ENCODE measurements at regions not wholly inside any gene's neighbourhood (a gene's known extent, or its start where the extent isn't known, plus 50 kb on each side); places are given as distances from the start of the nearest gene placed in this dataset.

DNA sequence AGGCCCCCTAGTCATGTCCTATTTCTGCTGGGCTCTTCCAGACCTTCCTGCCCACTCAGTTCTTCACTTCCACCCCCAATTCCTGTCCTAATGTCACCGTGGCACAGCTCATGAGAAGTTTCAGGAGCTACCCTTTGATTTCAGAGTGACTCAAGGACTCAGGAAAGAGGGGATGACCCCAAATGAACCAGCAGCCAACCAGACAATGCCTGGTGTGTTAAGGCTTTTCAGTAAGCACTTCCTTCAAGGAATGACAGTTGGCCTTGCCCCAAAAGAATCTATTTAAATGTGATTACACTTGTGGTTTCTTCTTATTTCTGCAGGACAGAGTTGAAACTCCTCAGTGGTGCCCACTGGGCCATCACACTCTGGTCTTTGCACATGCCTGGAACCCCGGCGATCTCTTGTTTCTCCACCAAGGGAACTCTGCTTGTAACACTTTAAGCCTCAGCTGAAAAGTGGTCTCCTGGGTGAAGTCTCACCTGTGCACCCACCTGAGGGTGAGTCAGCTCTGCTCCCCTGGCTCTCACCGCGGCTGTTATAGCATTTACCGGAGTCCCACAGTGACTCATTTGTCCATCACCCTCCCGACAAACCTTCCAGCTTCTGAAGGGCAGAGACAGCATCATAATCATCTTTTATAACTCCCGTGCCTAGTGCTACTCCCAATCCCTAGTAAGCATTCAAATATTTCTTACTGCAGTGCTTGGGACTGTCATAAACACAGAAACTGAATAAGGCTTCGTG is 123.0 kb upstream of the SVIL start:
- Histone ChIP-seq H3K9ac (ENCODE audit: insufficient read depth, low read depth, low read length) (no peak overlapping the region), H3K4me2 (ENCODE audit: low read depth, low read length) (no peak overlapping the region), H3K79me2 (ENCODE audit: insufficient read depth, low read length) (no peaks in the 10 kb centered on the region), H3K36me3 (replicated peaks in 1 of 2; ENCODE audit: control insufficient read depth in 1 of 2, insufficient read depth in 2 of 2, low read length in 2 of 2) (no peaks in the 10 kb centered on the region), H3K4me1 (ENCODE audit: insufficient read depth, low read length) (peaks cover 22% of the 10 kb centered on the region), H4K20me1 (ENCODE audit: insufficient read depth, low read length) (no peaks in the 10 kb centered on the region), H2AFZ (ENCODE audit: low read length) (no peak overlapping the region), H3K4me3 (replicated peaks in 1 of 3; ENCODE audit: insufficient read depth in 1 of 3, low read depth in 2 of 3, low read length in 3 of 3) (no peak overlapping the region), H3K9me3 (ENCODE audit: low read length) (no peaks in the 10 kb centered on the region), H3K27me3 (ENCODE audit: control insufficient read depth in 1 of 2, insufficient read depth in 2 of 2, low read length in 2 of 2) (peaks cover 0 to 16% of the 10 kb centered on the region in 2 experiments; a peak in 1 of 5 replicates), H3K27ac (ENCODE audit: extremely low read length, insufficient read depth, low read length) (no peak overlapping the region)
- POLR2A ChIA-PET = no interaction called here
- TF ChIP-seq ZNF343 (CRISPR knock-in tag; IDR thresholded peaks at IDR 0.05) = no peak
- TF ChIP-seq TGIF2 (CRISPR knock-in tag; IDR thresholded peaks at IDR 0.05) = no peak
- no peak for TF ChIP-seq MIXL1 (CRISPR knock-in tag; IDR thresholded peaks at IDR 0.05)
- TF ChIP-seq ZNF660 (CRISPR knock-in tag; IDR thresholded peaks at IDR 0.05; ENCODE audit: borderline replicate concordance, low read depth) = no peak
- no peak for TF ChIP-seq ZNF138 (CRISPR knock-in tag; IDR thresholded peaks at IDR 0.05; ENCODE audit: low read depth)
- no peak for TF ChIP-seq ZNF674 (CRISPR knock-in tag; IDR thresholded peaks at IDR 0.05; ENCODE audit: low read depth)
- no peak for TF ChIP-seq NKX3-1 (CRISPR knock-in tag; IDR thresholded peaks at IDR 0.05)
- TF ChIP-seq, protein P1, sequence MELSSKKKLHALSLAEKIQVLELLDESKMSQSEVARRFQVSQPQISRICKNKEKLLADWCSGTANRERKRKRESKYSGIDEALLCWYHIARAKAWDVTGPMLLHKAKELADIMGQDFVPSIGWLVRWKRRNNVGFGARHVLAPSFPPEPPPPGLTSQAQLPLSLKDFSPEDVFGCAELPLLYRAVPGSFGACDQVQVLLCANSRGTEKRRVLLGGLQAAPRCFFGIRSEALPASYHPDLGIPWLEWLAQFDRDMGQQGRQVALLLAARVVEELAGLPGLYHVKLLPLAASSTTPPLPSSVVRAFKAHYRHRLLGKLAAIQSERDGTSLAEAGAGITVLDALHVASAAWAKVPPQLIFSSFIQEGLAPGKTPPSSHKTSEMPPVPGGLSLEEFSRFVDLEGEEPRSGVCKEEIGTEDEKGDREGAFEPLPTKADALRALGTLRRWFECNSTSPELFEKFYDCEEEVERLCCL (CRISPR knock-in tag; IDR thresholded peaks at IDR 0.05; ENCODE audit: borderline replicate concordance) = no peak
- TF ChIP-seq FOSL2 (CRISPR knock-in tag; IDR thresholded peaks at IDR 0.05) = no peak
- TF ChIP-seq ZKSCAN1 (IDR thresholded peaks at IDR 0.05; ENCODE audit: low read length) = no peak
- no peak for TF ChIP-seq ZSCAN12 (CRISPR knock-in tag; IDR thresholded peaks at IDR 0.05)
- TF ChIP-seq, protein P2, sequence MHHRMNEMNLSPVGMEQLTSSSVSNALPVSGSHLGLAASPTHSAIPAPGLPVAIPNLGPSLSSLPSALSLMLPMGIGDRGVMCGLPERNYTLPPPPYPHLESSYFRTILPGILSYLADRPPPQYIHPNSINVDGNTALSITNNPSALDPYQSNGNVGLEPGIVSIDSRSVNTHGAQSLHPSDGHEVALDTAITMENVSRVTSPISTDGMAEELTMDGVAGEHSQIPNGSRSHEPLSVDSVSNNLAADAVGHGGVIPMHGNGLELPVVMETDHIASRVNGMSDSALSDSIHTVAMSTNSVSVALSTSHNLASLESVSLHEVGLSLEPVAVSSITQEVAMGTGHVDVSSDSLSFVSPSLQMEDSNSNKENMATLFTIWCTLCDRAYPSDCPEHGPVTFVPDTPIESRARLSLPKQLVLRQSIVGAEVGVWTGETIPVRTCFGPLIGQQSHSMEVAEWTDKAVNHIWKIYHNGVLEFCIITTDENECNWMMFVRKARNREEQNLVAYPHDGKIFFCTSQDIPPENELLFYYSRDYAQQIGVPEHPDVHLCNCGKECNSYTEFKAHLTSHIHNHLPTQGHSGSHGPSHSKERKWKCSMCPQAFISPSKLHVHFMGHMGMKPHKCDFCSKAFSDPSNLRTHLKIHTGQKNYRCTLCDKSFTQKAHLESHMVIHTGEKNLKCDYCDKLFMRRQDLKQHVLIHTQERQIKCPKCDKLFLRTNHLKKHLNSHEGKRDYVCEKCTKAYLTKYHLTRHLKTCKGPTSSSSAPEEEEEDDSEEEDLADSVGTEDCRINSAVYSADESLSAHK (CRISPR knock-in tag; IDR thresholded peaks at IDR 0.05; ENCODE audit: borderline replicate concordance) = no peak
- CTCF ChIA-PET (ENCODE audit: low intra/inter-chr PET ratio, low total read pairs) = no interaction called here
- in situ Hi-C loops (cut with HindIII; ENCODE audit: extremely low pct_ligation_motif_present, low pct_unique_long_range_greater_than_20kb) (no loop called here), intact Hi-C loops (cut with micrococcal nuclease; ENCODE audit: unreplicated experiment) (no loop called here)
- BruUV-seq (replicated peaks) = no TSS peak
- WGBS (ENCODE audit: low lambda C conversion rate) = 9% methylated on average over 9 of the region's 9 CpGs
- ATAC-seq (no peak), FAIRE-seq (no peak), DNase-seq (ENCODE audit: low spot score) (no peak)
